Lower lobe of right lung (tissue), 2 donors: ENCODE measurements at regions not wholly inside any gene's neighbourhood (a gene's known extent, or its start where the extent isn't known, plus 50 kb on each side); places are given as distances from the start of the nearest gene placed in this dataset.

Experiments
- ATAC-seq, 2 donors: fragments of 200-7000 bp; cut with Tn5 transposase; one replicate each; pipeline ENCODE4 v1.9.1; 2020 to 2022; ENCODE audit warnings: mild to moderate bottlenecking in 2 of 2, moderate library complexity in 2 of 2
- DNase-seq: peaks from one replicate; pipeline ENCODE4 v3.0.0-alpha.2; 2020
- H3K27ac ChIP-seq: fragments of 200-600 bp; one replicate; pipeline ENCODE4 v1.8.0; 2022
- H3K27me3 ChIP-seq: fragments of 200-600 bp; one replicate; pipeline ENCODE4 v1.8.0; 2022; ENCODE audit warnings: low read depth
- H3K36me3 ChIP-seq: fragments of 200-600 bp; one replicate; pipeline ENCODE4 v1.8.0; 2022; ENCODE audit warnings: mild to moderate bottlenecking
- H3K4me1 ChIP-seq: fragments of 200-600 bp; one replicate; pipeline ENCODE4 v1.8.0; 2022
- H3K4me3 ChIP-seq: fragments of 200-600 bp; one replicate; pipeline ENCODE4 v1.8.0; 2022; ENCODE audit warnings: mild to moderate bottlenecking
- H3K9me3 ChIP-seq: fragments of 200-600 bp; one replicate; pipeline ENCODE4 v1.8.0; 2022
- CTCF ChIP-seq: fragments of 200-600 bp; IDR thresholded peaks from one replicate; pipeline ENCODE4 v1.8.0; 2022; ENCODE audit warnings: antibody characterized with exemption, mild to moderate bottlenecking
- intact Hi-C: fragments of 100-400 bp; cut with DNase I; formaldehyde crosslinking; loops from one replicate; pipeline ENCODE4 v1.11.0; 2022
- donor health status: DM: no; HTN: yes; CAD: no; lungs with severe emphysema.

GRCh38 chr21:39036581-39036980 lies 146.7 kb downstream of the PSMG1 start:
- DNase-seq = no peak

GRCh38 chr21:39034590-39035536 lies 148.4 kb downstream of the PSMG1 start:
- Histone ChIP-seq H3K27ac (peak overlapping the region; percentile 70), H3K4me1 (peaks cover 39% of the 10 kb centered on the region), H3K9me3 (no peaks in the 10 kb centered on the region), H3K36me3 (no peaks in the 10 kb centered on the region), H3K4me3 (no peak overlapping the region), H3K27me3 (no peaks in the 10 kb centered on the region)
- no peak for TF ChIP-seq CTCF
- ATAC-seq (no peak), DNase-seq (no peak)
- intact Hi-C loops = no loop called here

More at GRCh38 chr21:39036581-39036980, 146.7 kb downstream of the PSMG1 start:
- no peak for TF ChIP-seq CTCF
- intact Hi-C loops = no loop called here
- H3K9me3 ChIP-seq = no peaks in the 10 kb centered on the region
- no peak overlapping the region for H3K27ac ChIP-seq
- peaks cover 49% of the 10 kb centered on the region for H3K4me1 ChIP-seq
- no peaks in the 10 kb centered on the region for H3K27me3 ChIP-seq
- H3K4me3 ChIP-seq = no peak overlapping the region
- no peaks in the 10 kb centered on the region for H3K36me3 ChIP-seq
- no peak for ATAC-seq

GRCh38 chr21:39033878-39034589 lies 149.2 kb downstream of the PSMG1 start:
- Histone ChIP-seq H3K9me3 (no peaks in the 10 kb centered on the region), H3K4me3 (peak overlapping the region; percentile 9), H3K27me3 (no peaks in the 10 kb centered on the region), H3K36me3 (no peaks in the 10 kb centered on the region), H3K4me1 (peaks cover 34% of the 10 kb centered on the region), H3K27ac (peak overlapping the region; percentile 70)
- intact Hi-C loops = no loop called here
- peak; percentile 82 for DNase-seq
- peak; percentile 83 to 88 for ATAC-seq
- no peak for TF ChIP-seq CTCF

GRCh38 chr21:39029900-39030884 lies 153.1 kb downstream of the PSMG1 start:
- no peak for ATAC-seq
- intact Hi-C loops = no loop called here
- no peak for DNase-seq
- TF ChIP-seq CTCF = no peak
- H3K36me3 ChIP-seq = no peaks in the 10 kb centered on the region
- H3K9me3 ChIP-seq = peaks cover 9% of the 10 kb centered on the region
- H3K4me3 ChIP-seq = no peak overlapping the region
- no peaks in the 10 kb centered on the region for H3K27me3 ChIP-seq
- H3K4me1 ChIP-seq = peaks cover 26% of the 10 kb centered on the region
- peak overlapping the region; percentile 26 for H3K27ac ChIP-seq
